ENCODE measurements at regions not wholly inside any gene's neighbourhood (a gene's known extent, or its start where the extent isn't known, plus 50 kb on each side); places are given as distances from the start of the nearest gene placed in this dataset.

DNA sequence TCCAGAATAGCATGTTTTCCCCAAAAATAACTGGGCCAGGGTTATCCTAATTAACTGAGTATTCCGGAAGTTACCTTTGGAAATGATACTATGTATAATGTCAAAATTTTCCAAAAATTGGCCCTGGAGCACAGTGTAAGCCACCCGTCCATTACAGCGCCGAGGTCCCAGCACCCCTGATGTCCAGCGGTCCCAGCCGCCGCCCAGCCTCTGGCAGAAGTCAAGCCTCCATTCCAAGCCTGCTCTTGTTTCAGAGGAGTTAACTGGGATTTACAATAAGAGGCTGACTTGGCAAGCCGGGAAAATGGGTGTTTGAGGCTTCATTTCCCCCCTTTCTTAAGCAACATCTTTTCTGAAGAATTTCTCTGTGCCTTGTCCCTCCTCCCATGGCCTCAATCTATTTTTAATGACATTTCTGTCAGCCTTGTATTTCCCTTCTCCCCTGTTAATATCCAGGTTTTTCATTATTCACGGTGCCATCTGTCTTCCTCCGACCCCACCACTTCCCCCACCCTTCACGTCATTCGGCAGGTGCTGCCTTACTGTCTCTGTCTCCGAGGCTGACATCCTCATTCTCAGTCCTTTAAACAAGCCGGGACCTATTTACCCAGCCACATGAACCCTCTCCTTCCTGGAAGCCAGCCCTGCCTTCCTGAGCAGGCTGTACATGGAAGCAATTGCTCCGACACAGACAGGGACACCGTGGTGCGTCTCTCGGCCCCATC, 490.9 kb downstream of the NPHP4 start:
- DNase-seq (ENCODE audit: low read depth in 3 of 3): no peak

DNA sequence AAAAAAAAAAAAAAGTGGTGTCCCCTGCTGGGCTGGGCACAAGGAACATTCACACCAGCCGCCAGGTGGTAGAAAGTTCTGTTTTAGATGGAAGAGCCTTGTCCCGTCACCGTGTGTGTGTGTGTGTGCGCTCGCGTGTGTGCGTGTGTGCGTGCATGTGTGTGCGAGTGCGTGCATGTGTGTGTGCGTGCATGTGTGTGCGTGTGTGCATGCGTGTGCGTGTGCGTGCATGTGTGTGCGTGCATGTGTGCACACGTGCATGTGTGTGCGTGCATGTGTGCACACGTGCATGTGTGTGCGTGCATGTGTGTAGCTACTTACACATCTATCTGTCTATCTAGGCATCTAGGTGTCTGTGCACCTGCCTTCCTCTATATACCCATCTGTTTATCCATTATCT, 491.7 kb downstream of the NPHP4 start:
- no peak for DNase-seq (ENCODE audit: low read depth in 3 of 3)

DNA sequence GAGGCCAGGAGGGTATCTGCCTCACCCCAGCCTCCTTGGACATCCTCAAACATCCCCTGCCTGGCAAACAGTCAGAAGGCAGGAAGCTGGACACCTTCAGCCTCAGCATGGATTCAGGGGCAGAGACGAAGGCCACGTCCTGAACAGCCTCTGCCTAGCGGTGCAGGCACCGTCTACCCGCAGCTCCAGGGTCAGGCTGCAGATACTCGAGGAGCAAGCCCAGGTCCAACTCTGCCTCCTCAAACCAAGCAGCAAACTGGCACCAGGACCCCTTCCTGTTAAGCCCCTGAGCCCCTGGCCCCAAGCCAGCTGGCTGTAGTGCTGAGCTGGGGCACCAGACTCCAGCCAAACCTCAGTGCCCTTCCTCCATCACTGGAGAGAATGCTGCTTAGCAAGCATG, 494.7 kb downstream of the NPHP4 start:
- DNase-seq (ENCODE audit: low read depth in 3 of 3): no peak

DNA sequence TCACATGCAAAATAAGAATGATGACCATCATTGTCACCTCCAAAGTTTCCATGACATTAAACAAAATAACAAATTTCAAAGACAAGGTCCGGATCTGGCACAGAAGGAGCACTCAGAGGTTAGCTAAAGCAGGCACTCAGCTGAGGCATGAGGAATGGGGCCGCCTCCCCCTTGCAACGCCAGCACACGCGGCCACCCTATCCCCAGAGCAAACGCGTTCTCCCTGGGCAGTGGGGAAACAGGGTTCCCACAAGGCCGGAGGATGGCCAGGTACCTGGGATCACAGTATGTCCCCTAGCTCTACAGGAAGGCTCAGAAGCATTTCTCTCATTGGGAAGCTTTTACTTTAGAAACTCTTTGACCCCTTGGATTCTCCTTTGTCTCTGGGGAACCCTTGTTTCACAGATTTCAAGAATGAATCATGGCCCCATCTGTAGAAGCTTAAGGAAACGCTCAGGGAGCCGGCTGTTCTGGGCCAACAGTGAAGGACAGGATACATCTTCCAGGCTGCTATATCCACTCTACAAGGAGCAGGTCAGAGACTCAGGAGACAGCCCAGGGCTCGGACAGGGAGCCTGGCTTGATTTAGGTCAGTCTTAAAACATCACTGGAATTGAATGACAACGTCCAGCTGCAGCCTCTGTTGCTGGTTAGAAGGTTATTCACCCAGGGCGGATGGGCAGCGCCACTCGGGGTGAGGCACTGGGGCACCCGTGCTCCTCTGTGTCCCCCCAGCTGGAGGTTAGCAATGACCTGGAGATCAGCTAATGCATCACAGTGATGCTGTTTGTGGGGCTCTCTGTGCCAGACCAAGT, 496.4 kb downstream of the NPHP4 start:
- DNase-seq (ENCODE audit: low read depth in 3 of 3): no peak

DNA sequence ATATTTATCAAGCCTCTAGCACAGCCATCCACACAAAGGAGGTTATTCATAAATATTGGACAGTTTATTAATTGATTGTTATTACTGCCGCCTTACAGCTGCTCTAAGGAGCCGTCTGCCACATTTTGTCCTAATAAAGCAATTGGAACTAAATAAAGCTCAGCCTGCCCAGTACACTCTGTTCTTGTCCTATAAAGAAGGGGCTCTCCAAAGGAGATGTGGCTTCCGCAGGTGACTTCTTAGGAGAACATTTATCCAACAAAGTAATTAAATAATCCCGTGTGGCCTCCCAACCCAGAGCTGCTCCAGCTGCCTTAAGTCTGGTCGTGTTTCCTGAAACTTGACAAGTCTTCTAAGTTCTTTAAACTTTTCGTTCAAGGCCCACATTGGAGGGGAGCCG, 497.7 kb downstream of the NPHP4 start:
- DNase-seq (ENCODE audit: low read depth in 3 of 3): no peak

DNA sequence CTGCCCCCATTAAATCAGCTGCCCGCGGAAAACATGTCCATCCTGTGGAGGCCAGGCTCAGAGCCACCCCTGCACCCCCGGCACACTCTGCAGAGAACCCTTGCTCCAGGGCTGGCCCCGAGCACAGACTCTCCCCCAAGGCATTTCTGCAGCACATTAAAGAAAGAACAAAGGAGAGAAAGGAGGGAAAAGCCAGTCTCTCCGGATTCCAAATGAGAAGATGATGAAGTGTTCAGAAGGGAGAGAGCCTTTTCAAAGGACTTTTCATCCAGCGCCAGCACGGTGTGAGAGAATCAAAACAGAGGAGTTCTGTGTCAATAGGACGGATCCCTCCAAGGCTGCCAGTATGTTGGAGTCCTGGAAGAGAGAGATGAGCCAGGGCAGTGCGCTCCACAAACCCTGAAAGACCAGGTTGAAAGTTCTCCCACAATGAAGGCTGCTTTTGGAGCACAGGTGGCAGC, 498.3 kb downstream of the NPHP4 start:
- no peak for DNase-seq (ENCODE audit: low read depth in 3 of 3)

DNA sequence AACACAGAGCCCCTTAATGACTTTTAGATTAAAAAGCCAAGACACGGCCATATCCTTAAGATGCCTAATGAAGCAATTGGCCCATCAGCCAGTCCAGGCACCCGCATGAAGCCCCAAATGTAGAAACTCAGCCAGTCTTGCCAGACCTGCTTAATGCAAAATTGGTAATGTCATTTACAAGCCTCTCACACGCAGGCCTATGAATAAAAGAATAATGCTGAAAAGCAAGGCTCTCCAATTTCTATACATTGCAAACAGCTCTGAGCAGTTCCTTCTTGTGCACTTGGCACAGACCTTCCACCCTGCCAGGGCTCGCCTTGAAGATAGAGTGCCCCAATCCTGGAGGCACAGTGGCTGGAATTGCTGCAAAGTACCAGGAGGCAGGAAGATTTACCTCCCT, 498.9 kb downstream of the NPHP4 start:
- no peak for DNase-seq (ENCODE audit: low read depth in 3 of 3)

DNA sequence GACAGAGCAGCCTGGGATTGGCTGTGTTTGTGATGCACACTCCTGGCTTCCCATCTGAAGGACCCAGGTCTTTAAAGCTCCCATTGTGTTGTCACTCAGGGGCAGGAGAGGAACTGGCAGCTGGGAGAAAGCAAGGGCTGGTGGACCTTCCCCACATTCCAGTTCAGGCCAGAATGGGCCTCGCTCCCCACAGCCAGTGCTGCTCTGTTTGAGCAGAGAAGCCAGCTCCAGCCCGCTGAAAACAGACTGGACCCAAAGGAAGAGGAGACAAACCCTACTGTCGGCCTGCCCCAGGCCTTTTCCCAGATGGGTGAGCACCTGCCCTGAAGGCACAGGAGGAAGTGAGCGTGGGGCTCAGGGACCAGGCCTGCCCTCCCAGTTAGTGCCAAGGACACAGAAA, 499.4 kb downstream of the NPHP4 start:
- no peak for DNase-seq (ENCODE audit: low read depth in 3 of 3)

DNA sequence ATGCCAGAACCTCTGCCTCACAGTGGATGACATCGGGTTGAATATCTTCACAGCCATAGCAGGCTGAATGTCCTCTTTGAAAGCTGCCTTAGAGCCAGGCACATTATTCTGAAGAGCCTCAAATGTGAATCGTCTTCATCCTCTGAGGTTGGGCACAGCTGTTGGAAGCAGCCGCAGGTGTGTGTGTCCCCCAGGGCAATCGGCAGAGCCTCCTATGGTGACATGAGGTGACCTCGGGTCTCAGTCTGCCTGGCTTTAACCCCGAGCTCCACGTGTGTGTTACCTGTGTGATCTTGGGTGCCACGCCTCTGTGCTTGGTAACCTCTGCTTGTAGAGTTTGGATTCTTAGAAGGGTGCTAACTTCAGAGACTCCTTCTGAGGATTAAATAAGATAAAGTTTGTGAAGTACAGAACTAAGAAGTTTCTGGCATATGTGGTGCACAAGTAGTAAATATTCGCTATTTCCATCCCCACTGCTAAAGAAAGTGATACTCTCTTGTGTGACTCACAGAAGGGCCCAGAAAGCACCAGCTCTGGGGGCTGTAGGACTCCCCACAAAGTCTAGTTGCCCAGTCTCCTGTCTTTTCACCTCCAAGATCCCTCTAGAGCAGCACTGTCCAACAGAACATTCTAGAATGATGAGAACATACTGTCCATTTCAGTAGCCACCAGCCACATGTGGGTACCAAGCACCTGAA, 500.9 kb downstream of the NPHP4 start:
- no peak for DNase-seq (ENCODE audit: low read depth in 3 of 3)

DNA sequence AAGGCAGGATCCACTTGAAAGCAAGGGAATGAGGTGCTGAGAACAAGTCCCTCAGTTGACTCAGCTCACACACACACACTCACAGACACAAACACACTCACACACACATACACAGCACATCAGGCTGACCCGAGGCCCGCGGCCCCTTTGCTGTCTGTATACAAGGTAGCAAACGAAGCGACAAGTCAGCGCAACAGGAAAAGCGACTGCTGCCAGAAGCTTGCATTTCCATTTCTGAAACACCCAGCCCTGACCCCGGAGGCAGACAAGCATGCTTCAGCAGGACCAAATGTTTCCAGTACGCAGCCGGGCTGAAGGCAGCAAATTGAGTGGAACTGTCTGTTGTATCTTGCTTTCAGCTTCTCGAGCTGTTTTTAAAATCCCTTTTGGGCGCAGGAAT, 501.6 kb downstream of the NPHP4 start:
- DNase-seq (ENCODE audit: low read depth in 3 of 3): no peak

DNA sequence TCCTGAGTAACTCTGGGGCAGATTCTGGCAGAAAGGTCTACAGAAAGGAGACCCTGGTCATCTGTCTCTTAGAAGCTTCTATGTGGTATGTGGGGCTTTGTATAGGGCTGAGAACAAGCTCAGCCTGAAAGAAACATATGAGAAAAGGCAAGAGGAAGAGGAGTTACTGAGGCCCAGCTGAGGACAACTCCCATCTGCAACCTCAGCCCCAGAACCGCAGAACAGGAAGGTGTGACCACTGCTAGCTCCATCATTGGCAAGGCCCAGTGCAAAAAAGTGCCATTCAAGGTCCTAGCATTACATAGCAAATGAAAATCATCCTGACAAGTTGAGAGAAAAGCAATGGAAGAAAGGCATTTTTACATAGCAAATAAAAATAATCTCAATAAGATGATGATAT, 503.8 kb downstream of the NPHP4 start:
- DNase-seq (ENCODE audit: low read depth in 3 of 3): no peak

DNA sequence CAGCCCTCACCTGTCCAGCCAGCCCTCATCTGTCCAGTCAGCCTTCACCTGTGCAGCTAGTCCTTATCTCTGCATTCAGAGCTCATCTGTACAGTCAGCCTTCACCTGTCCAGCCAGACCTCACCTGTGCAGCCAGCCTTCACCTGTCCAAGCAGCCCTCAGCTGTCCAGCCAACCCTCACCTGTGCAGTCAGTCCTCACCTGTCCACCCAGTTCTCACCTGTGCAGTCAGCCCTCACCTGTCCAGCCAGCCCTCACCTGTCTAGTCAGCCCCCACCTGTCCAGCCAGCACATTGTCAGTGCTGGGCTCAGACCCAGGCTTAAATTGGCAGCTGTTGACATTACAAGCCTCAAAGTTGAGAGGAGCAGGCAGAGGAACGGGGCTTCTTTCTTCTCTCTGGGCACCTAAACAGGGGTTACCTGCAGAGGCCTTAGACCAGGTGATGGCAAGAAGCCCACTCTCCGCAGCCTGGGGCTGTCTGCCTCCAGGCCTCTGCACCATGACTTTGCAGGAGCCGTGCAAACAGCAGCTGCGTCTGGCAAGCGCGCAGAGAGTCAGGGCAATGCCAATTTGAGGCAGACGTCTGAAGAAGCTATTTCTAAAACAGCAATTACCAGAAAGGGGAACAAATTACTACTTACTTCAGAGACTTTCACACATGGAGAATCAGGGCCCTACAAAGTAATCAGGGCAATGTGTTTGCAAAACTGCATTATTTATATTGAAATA, 506.1 kb downstream of the NPHP4 start:
- no peak for DNase-seq (ENCODE audit: low read depth in 3 of 3)

DNA sequence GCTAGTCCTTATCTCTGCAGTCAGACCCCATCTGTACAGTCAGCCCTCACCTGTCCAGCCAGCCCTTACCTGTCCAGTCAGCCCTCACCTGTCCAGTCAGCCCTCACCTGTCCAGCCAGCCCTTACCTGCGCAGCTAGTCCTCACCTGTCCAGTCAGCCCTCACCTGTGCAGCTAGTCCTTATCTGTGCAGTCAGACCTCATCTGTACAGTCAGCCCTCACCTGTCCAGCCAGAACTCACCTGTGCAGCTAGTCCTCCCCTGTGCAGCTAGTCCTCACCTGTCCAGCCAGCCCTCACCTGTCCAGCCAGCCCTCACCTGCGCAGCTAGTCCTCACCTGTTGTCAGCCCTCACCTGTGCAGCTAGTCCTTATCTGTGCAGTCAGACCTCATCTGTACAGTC, 506.8 kb downstream of the NPHP4 start:
- no peak for DNase-seq (ENCODE audit: low read depth in 3 of 3)

DNA sequence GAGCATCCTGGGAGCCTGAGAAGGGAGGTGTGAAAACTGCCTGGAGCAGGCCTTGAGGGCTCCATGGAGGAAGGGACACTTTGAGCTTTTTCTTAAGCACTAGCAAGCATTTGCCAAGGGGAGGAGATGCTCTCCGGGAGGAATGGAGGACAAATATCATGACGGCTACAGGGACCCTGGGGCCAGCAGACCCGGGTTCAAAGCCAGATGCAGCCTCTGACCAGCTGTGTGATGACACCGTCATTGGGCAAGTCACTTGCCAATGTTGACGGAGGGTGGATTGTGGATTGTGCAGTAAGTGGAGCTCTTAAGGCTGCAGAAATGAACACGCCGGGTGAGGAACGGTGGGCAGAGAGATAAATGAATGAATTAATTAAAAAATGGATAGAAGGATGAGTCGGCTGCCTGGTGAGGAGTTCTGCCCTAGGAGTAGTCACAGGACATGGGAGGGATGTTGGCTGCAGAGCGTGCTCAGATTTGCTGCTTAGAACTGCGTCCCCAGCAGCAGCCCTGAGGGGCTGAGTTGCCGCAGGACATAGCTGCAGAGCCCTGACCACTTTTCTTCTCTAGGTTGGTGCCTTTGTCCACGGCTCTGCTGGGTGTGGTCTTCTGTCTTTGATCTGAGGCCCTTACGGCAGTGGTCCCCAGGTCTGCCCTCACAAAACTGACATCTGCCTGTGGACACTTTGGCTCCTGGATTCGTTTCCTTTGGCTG, 507.6 kb downstream of the NPHP4 start:
- DNase-seq (ENCODE audit: low read depth in 3 of 3): no peak

DNA sequence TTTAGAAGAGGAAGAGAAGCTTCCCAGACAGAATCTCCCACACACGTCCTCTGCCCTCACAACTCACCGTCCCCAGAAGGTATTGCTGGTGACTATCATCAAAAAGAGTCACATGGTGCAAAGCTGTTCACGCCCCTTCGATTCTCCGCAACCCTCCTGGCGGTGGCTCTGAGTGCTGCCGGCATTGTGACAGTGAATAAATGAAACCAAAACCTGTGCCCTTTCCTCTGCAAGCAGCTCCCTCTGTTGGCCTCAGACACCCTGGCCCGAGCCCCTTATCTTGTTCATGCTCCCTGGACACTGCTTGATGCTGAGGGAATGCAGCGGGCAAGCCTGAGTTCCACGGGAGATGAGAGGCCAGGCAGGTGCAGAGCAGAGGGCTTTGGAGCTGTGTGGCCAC, 510.3 kb downstream of the NPHP4 start:
- DNase-seq (ENCODE audit: low read depth in 3 of 3): peak; percentile 3 to 17 (median 3)

DNA sequence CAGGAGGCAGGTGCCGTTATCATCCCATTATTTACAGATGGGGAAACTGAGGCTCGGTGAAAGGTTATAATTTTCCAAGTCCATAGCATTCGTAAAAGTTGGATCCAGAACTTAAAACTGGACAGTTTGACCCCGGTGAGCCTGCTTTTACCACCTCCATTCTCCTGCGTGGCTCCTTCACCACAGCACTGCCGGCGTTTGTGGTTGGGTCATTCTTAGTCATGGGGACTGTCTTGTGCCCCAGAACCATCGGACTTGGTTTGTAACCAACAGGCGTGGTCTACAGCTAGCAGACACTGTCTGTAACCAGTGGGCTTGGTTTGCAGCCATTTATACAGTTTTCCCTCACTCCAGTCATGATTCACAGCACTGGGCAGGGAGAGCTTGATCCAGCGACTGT, 511.3 kb downstream of the NPHP4 start:
- no peak for DNase-seq (ENCODE audit: low read depth in 3 of 3)

DNA sequence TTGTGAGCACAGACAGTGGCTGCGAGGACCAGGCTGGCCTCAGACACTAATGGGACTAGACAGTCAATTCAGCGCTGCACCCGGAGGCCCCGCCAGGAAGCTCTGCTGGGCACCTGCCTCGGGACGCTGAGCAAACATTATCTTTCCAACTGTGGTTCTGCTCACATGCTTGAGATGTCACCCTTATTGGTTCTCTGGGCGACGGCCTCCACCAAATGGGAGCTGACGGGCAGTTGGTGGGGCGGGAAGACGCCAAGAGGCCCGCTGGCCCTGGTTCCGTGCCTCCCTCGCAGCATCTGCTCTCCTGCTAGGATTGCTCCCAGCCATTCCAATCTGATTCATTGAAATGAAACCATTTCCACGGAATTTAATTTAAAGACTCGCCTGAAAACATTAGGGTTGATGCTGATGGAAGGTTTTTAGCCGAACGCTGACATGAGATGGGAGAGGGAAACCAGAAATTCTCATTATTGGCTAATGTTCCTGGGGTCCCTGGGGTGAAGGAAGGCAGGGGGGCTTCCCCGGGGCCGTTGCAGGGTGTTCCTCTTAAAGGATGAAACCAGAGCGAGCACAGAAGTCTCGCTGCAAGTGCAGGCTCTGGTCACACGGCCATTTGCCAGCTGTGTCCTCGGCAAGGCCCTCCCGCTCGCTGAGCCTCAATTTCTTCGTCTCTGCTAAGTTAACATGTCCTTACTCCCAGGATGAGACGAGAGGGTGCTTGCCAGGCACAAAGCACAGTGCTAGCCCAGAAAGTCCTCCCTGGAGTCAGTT, 512.2 kb downstream of the NPHP4 start:
- no peak for DNase-seq (ENCODE audit: low read depth in 3 of 3)

DNA sequence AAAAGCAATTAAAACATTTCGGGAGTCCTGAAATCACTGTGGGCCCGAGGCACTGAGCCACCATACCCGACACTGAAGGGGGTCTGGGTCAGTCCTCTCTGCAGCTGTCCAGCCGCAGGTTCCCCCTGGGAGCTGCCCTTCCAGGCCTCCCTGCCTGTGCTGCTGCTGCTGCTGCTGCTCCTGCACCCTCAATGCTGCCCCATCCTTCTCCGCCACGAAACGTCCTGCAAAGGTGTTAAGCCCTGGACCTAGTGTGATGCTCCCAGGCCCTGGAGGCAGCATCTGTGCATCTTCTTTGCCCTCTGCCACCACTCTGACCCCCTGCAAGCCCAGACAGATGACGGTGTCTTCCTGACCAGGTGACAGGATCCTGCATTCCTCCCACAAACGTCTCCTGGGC, 513.3 kb downstream of the NPHP4 start:
- no peak for DNase-seq (ENCODE audit: low read depth in 3 of 3)

DNA sequence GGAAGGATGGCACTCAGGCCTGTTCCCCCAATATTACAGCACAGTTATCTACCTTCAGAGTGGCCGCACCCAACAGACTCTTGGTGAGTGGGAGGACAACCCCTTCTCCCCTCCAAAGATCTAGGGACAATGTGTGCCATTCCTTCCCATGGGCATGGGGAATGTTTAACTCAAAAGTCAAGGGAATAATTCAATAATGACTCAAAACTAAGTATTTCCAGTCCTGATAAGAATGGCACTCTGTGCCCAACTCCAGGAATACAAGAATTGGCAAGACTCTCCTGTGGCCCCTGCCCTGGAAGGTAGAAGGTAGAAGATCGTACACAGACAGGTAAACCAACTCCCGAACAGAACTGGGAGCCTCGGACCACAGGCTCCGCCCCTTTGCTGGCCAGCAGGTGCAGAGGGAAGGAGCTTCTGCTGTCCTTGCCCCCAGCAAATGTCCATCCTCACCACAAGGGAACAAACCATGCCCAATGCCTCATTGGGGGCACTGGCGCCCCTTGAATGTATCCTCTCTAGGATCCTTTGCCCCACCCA, 514.0 kb downstream of the NPHP4 start:
- no peak for DNase-seq (ENCODE audit: low read depth in 3 of 3)

DNA sequence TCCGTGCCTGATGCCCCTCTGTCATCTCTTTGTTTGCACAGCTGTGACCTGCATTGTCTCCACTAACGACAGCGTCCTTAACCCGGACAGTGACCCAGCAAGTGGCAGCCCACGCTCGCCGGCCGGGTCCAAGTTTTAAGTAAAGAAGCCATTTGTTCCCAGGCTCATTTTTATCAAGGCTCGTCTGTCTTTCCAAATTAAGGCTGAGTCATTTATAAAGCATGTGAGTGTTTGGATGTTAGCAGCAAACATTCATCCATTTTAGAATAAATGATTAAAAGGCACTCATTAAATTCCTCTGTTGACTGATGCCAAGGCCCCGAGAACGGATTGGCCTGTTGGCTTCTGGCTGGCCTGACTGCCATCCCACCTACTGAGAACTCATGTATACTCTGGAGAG, 514.5 kb downstream of the NPHP4 start:
- no peak for DNase-seq (ENCODE audit: low read depth in 3 of 3)
